ENCODE measurements at regions not wholly inside any gene's neighbourhood (a gene's known extent, or its start where the extent isn't known, plus 50 kb on each side); places are given as distances from the start of the nearest gene placed in this dataset.

DNA sequence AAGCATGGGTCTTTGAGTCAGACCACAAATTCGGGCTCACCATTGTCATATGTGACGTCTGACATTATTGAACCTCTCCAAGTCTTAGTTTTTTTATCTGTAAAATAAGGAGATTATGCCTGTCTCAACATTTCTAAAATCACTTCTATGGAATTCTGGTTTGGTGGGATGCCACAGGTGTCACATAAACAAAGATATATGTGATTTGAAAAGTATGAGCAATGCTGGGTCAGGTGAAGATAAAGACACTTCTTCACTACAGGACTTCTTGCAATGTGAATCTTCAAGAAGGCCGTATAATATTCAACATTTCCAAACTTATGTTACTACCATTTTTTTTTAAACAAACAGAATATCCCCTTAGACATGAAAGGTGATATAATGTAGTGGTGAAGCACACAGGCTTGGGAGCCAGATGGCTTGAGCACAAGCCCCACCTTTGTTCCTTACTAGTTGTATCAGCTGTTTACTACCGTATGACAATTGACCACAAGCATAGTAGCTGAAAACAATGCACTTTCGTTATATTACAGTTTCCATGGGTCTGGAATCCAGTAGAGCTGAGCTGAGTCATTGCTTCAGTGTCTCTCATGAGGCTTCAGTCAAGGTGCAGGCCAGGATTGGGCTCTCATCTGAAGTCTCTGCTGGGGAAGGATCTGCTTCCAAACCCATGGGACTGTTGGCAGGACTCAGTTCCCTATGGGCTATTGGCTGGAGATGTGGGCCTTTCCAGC lies 87.7 kb downstream of the UTP18 start:
- no peaks in the 10 kb centered on the region for H3K4me1 ChIP-seq
- H3K36me3 ChIP-seq, result no peaks in the 10 kb centered on the region
- no peak overlapping the region for H3K27ac ChIP-seq
- no peaks in the 10 kb centered on the region for H3K9me3 ChIP-seq
- TF ChIP-seq, protein P1, sequence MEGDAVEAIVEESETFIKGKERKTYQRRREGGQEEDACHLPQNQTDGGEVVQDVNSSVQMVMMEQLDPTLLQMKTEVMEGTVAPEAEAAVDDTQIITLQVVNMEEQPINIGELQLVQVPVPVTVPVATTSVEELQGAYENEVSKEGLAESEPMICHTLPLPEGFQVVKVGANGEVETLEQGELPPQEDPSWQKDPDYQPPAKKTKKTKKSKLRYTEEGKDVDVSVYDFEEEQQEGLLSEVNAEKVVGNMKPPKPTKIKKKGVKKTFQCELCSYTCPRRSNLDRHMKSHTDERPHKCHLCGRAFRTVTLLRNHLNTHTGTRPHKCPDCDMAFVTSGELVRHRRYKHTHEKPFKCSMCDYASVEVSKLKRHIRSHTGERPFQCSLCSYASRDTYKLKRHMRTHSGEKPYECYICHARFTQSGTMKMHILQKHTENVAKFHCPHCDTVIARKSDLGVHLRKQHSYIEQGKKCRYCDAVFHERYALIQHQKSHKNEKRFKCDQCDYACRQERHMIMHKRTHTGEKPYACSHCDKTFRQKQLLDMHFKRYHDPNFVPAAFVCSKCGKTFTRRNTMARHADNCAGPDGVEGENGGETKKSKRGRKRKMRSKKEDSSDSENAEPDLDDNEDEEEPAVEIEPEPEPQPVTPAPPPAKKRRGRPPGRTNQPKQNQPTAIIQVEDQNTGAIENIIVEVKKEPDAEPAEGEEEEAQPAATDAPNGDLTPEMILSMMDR (IDR thresholded peaks at IDR 0.05 in 4 of 5, conservative IDR thresholded peaks at IDR 0.05 in 1 of 5), result no peak
- no peak for TF ChIP-seq POLR2A (IDR thresholded peaks at IDR 0.05)
- in situ Hi-C loops (cut with MboI; ENCODE audit: low sequenced_read_pairs in 4 of 4) (no loop called here), intact Hi-C loops (cut with DNase I; ENCODE audit: low total_unique reads) (no loop called here)
- H3K27me3 ChIP-seq, result no peaks in the 10 kb centered on the region
- ATAC-seq, result no peak
- no peak for DNase-seq
- no peak overlapping the region for H3K4me3 ChIP-seq

DNA sequence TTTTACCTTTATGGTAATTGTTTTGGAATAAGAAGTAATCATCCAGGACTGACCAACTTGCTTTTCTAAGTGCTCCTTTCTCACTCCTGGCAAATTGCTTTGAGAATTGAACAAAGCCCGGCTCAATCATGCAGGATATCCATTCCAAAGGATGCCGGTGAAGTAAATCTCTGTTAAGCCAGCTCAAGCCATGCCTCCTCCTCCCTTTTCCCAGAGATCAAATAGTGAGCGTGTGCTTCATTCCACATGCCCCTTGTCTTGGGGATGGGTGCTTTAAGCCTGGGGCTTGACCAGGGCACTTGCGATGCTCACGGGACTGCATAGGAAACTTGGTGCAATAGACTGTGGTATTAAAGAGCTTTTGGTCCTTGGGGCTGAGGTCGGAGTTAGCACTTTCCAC lies 90.7 kb downstream of the UTP18 start:
- ATAC-seq, result no peak
- TF ChIP-seq, protein P1 (IDR thresholded peaks at IDR 0.05 in 4 of 5, conservative IDR thresholded peaks at IDR 0.05 in 1 of 5), result no peak
- no peak for TF ChIP-seq POLR2A (IDR thresholded peaks at IDR 0.05)
- in situ Hi-C loops (cut with MboI; ENCODE audit: low sequenced_read_pairs in 4 of 4), result no loop called here

DNA sequence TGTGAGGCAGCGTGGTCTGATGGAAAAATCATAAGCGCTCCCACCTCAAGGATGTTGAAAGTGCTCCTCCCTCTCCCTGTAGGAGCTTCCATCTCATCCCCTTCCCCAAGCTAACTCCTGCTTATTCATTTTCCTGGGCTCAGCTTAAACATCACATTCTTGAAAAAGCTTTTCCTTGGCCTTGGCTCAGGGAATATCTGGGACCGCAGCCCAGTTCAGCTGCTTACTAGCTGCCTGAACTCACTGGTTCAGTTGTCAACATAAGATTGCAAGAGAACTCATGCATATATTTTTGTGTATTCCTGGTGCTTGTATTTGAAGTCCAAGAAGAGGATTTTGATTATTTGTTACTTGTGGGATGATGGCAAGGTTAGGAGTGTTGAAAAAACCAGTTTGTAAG lies 91.5 kb downstream of the UTP18 start:
- H3K4me1 ChIP-seq, result no peaks in the 10 kb centered on the region
- no peaks in the 10 kb centered on the region for H3K27me3 ChIP-seq
- no peaks in the 10 kb centered on the region for H3K36me3 ChIP-seq
- H3K4me3 ChIP-seq, result no peak overlapping the region
- in situ Hi-C loops (cut with MboI; ENCODE audit: low sequenced_read_pairs in 4 of 4), result no loop called here
- no peak overlapping the region for H3K27ac ChIP-seq
- H3K9me3 ChIP-seq, result no peaks in the 10 kb centered on the region
- no peak for DNase-seq
- ATAC-seq, result no peak
- TF ChIP-seq POLR2A (IDR thresholded peaks at IDR 0.05), result no peak
- TF ChIP-seq, protein P1 (IDR thresholded peaks at IDR 0.05 in 4 of 5, conservative IDR thresholded peaks at IDR 0.05 in 1 of 5), result no peak
- intact Hi-C loops (cut with DNase I; ENCODE audit: low total_unique reads), result no loop called here

More for the DNA sequence above, 90.7 kb downstream of the UTP18 start:
- H3K4me1 ChIP-seq, result no peaks in the 10 kb centered on the region
- no peak overlapping the region for H3K27ac ChIP-seq
- no peaks in the 10 kb centered on the region for H3K36me3 ChIP-seq
- no peaks in the 10 kb centered on the region for H3K9me3 ChIP-seq
- intact Hi-C loops (cut with DNase I; ENCODE audit: low total_unique reads), result no loop called here
- no peak for DNase-seq
- H3K27me3 ChIP-seq, result no peaks in the 10 kb centered on the region
- no peak overlapping the region for H3K4me3 ChIP-seq

DNA sequence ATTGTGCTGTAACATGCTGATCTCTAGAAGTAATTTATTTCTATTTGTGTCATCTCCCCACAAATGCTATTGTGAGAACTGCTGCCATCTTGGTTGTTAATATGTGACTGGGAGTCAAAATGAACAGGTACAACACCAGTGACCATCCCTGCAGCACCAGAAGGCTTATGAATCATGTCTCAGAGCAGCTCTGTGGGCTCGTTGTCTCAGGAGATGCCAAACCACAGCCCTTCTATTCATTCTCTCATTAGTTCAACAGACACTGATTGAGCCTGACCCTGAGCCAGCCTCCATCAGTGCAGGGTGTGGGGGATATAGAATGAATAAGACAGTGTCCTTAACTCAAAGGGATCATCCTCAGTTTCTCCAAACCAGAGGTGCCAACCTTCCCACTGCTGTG lies 92.5 kb downstream of the UTP18 start:
- Histone ChIP-seq H3K4me3 (no peak overlapping the region), H3K9me3 (no peaks in the 10 kb centered on the region), H3K27ac (no peak overlapping the region), H3K4me1 (no peaks in the 10 kb centered on the region), H3K27me3 (no peaks in the 10 kb centered on the region), H3K36me3 (no peaks in the 10 kb centered on the region)
- intact Hi-C loops (cut with DNase I; ENCODE audit: low total_unique reads) (no loop called here), in situ Hi-C loops (cut with MboI; ENCODE audit: low sequenced_read_pairs in 4 of 4) (no loop called here)
- TF ChIP-seq POLR2A (IDR thresholded peaks at IDR 0.05), result no peak
- TF ChIP-seq, protein P1 (IDR thresholded peaks at IDR 0.05 in 4 of 5, conservative IDR thresholded peaks at IDR 0.05 in 1 of 5), result no peak
- ATAC-seq, result no peak
- DNase-seq, result no peak

DNA sequence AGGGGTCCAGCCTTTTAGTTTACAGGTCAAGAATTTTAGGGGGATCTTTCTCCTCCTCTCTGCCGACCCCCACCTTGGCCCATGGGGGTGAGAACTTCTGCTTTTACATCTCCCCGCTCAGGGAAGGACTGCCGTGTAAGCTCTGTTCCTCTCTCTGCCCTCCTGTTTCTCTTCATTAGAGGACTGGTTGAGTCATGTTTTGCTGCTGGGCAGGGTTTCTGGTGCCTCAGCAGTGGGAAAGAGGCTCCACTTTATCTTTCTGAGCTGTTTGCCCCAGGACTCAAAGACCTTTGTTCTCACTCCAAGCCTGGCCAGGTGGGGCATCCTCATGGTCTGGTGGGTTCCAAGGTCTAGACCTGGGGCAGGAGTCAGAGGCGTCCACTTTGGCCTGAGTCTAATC lies 93.0 kb downstream of the UTP18 start:
- DNase-seq (no peak), ATAC-seq (no peak)
- intact Hi-C loops (cut with DNase I; ENCODE audit: low total_unique reads) (no loop called here), in situ Hi-C loops (cut with MboI; ENCODE audit: low sequenced_read_pairs in 4 of 4) (no loop called here)
- H3K27ac ChIP-seq, result no peak overlapping the region
- no peaks in the 10 kb centered on the region for H3K9me3 ChIP-seq
- H3K27me3 ChIP-seq, result no peaks in the 10 kb centered on the region
- H3K4me3 ChIP-seq, result no peak overlapping the region
- TF ChIP-seq, protein P1 (IDR thresholded peaks at IDR 0.05 in 4 of 5, conservative IDR thresholded peaks at IDR 0.05 in 1 of 5), result no peak
- no peak for TF ChIP-seq POLR2A (IDR thresholded peaks at IDR 0.05)
- H3K36me3 ChIP-seq, result no peaks in the 10 kb centered on the region
- no peaks in the 10 kb centered on the region for H3K4me1 ChIP-seq
